ENCODE measurements at regions not wholly inside any gene's neighbourhood (a gene's known extent, or its start where the extent isn't known, plus 50 kb on each side); places are given as distances from the start of the nearest gene placed in this dataset.

DNA sequence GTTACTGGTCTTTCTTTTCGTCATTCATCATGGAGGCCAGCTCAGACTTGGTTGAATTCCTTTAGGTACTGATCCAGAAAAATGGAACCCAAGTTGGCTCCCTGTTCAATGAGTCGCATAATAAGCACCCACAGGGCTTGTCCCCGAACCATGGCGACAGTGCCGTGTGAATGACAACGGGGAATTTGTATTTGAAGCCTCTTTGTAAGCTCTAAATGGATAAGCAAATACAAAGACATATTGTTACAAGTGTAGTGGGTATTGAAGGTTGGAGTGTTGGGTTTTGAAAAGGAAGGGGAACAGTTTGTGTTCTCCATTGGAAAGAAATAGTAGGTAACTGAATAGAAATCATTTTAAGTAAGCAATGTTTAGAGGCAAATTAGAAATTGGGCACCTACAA is 288.9 kb downstream of the SLC4A3 start:
- DNase-seq (ENCODE audit: extremely low spot score) = no peak
- POLR2A ChIA-PET = no interaction called here
- TF ChIP-seq CTBP1 (IDR thresholded peaks at IDR 0.05; ENCODE audit: borderline replicate concordance) = no peak
- TF ChIP-seq TARDBP (IDR thresholded peaks at IDR 0.05) = no peak
- CTCF ChIA-PET = no interaction called here

DNA sequence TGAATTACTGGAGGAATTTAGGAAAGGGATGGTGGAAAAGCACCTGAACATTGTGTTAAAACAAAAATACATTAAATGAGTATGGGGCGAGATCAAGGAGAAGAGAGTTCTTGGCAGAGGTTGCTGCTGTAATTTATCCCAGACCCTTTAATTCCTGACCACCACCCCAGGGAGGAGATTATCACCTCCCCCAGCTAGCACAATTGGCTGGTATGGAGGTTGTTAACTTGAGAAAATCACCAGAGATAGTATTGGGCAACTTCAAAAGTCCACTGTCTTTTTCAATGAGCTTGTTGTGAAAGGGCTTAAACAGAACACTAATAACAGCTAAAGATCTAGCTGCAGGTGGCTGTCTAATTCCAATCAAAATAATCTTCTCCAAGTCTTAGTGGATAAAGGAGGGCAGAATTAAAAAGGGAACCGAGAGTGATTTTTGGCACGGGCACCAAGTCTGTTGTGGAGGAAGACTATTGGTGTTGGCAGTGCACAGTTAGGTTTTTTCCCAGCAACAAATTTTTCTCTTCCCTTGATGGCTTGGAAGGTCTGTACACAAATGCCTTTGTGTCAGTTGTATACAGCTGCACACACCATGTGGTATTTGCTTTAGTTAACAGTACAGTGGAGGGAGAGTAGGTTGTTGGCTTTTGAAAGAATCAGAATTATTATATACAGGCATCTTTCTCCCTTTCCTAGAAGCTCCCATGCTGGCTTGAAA is 289.5 kb downstream of the SLC4A3 start:
- ChIA-PET CTCF (interaction anchor here (0.5 kb wide), 1 partner anchor 809 kb away, joined by 3 read pairs; no protein-coding TSS in a partner anchor), POLR2A (no interaction called here)
- no peak for DNase-seq (ENCODE audit: extremely low spot score)
- TF ChIP-seq NFRKB (IDR thresholded peaks at IDR 0.05) (no peak), L3MBTL2 (conservative IDR thresholded peaks at IDR 0.05) (no peak), FOXK2 (IDR thresholded peaks at IDR 0.05) (no peak), LEF1 (IDR thresholded peaks at IDR 0.05; ENCODE audit: borderline replicate concordance) (no peak), ARNT (IDR thresholded peaks at IDR 0.05) (no peak), HDGF (IDR thresholded peaks at IDR 0.05; ENCODE audit: borderline replicate concordance) (no peak), ELF4 (IDR thresholded peaks at IDR 0.05) (no peak), FOXM1 (IDR thresholded peaks at IDR 0.05; ENCODE audit: borderline replicate concordance) (no peak), TARDBP (IDR thresholded peaks at IDR 0.05) (no peak), FOXA1 (IDR thresholded peaks at IDR 0.05) (no peak), SUZ12 (IDR thresholded peaks at IDR 0.05) (no peak), ZNF384 (IDR thresholded peaks at IDR 0.05) (no peak)
- TF ChIP-seq, protein P1, sequence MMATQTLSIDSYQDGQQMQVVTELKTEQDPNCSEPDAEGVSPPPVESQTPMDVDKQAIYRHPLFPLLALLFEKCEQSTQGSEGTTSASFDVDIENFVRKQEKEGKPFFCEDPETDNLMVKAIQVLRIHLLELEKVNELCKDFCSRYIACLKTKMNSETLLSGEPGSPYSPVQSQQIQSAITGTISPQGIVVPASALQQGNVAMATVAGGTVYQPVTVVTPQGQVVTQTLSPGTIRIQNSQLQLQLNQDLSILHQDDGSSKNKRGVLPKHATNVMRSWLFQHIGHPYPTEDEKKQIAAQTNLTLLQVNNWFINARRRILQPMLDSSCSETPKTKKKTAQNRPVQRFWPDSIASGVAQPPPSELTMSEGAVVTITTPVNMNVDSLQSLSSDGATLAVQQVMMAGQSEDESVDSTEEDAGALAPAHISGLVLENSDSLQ (IDR thresholded peaks at IDR 0.05) = no peak

DNA sequence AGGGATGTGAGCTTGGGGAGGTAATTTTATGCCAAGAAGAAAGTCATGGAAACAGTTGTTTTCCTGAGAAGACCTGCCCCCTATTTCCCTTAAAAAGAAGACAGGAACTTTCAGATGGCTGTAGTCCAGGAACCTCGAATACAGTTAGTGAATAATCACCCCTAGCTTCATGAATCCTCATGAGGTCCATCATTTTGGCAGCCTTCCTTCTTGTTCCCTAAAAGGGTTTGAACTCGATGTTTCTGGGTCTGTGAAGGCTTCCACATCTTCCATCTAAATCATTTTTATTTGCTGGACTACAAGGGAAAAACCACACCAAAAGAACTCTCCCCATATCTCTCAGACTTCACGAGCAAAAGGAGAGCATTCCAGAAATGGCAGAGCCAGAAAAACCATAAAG is 290.8 kb downstream of the SLC4A3 start:
- no peak for DNase-seq (ENCODE audit: extremely low spot score)
- ChIA-PET POLR2A (no interaction called here), CTCF (interaction anchor here (1.2 kb wide), 1 partner anchor 79 kb away, joined by 4 read pairs; no protein-coding TSS in a partner anchor)
- TF ChIP-seq ZNF384 (IDR thresholded peaks at IDR 0.05) (no peak), TARDBP (IDR thresholded peaks at IDR 0.05) (no peak), NFRKB (IDR thresholded peaks at IDR 0.05) (no peak), LEF1 (IDR thresholded peaks at IDR 0.05; ENCODE audit: borderline replicate concordance) (no peak), ARNT (IDR thresholded peaks at IDR 0.05) (no peak), FOXK2 (IDR thresholded peaks at IDR 0.05) (no peak), HDGF (IDR thresholded peaks at IDR 0.05; ENCODE audit: borderline replicate concordance) (no peak), L3MBTL2 (conservative IDR thresholded peaks at IDR 0.05) (no peak), FOXM1 (IDR thresholded peaks at IDR 0.05; ENCODE audit: borderline replicate concordance) (no peak), CTBP1 (IDR thresholded peaks at IDR 0.05; ENCODE audit: borderline replicate concordance) (no peak), FOXA1 (IDR thresholded peaks at IDR 0.05) (no peak), BHLHE40 (IDR thresholded peaks at IDR 0.05; ENCODE audit: borderline replicate concordance) (no peak), ELF4 (IDR thresholded peaks at IDR 0.05) (no peak), SUZ12 (IDR thresholded peaks at IDR 0.05) (no peak), SP1 (IDR thresholded peaks at IDR 0.05) (no peak)
- TF ChIP-seq, protein P1 (IDR thresholded peaks at IDR 0.05) = no peak

DNA sequence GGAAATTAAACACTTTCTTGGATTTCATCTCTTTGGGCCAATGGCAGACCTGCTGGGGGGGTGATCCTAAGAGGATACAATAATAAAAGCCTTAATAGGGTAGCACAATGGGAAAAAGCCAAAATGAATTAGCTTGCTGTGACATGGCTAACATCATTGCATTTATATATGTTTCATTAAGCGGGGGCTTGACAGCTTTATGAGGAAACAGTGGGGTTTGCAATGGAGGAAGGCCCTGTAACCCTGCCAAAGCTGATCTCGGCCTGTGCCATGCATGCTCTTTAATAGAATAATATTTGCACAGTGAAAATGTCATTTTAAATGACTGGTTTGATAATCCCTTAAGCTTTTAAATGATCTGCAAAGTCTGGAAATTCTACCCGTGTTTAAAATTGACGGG is 291.5 kb downstream of the SLC4A3 start:
- no peak for TF ChIP-seq ELF4 (IDR thresholded peaks at IDR 0.05)
- TF ChIP-seq, protein P1 (IDR thresholded peaks at IDR 0.05) = no peak
- TF ChIP-seq ARNT (IDR thresholded peaks at IDR 0.05) = no peak
- no peak for TF ChIP-seq FOXM1 (IDR thresholded peaks at IDR 0.05; ENCODE audit: borderline replicate concordance)
- TF ChIP-seq ZNF384 (IDR thresholded peaks at IDR 0.05) = no peak
- TF ChIP-seq SUZ12 (IDR thresholded peaks at IDR 0.05) = no peak
- no peak for DNase-seq (ENCODE audit: extremely low spot score)
- ChIA-PET CTCF (interaction anchor here (0.6 to 1.2 kb wide), 2 partner anchors 78 to 840 kb away, joined by 4 to 5 read pairs; no protein-coding TSS in a partner anchor), POLR2A (no interaction called here)

DNA sequence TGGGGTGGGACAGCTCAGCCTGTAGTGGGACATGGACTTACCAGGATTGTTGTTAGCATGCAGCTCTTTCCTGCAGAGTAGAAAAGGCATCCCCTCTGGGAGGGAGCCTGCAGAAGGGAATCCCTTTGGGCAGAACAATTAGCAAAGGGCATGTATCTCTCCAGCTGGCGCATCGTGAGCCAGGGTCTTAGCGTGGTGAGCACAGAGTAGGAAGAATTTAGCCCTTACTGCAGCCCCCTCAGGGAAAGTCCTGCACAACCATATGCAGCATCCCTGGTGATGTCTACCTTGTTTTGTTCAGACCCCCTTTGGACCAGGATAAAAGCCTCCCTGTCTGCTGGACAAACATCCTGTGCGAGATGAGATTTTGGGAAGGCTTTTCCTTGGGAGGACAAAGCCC is 292.1 kb downstream of the SLC4A3 start:
- DNase-seq (ENCODE audit: extremely low spot score) = no peak
- ChIA-PET CTCF (no interaction called here), POLR2A (no interaction called here)
- TF ChIP-seq FOXA1 (IDR thresholded peaks at IDR 0.05) = no peak
- TF ChIP-seq NFRKB (IDR thresholded peaks at IDR 0.05) = no peak
- no peak for TF ChIP-seq ZNF384 (IDR thresholded peaks at IDR 0.05)

DNA sequence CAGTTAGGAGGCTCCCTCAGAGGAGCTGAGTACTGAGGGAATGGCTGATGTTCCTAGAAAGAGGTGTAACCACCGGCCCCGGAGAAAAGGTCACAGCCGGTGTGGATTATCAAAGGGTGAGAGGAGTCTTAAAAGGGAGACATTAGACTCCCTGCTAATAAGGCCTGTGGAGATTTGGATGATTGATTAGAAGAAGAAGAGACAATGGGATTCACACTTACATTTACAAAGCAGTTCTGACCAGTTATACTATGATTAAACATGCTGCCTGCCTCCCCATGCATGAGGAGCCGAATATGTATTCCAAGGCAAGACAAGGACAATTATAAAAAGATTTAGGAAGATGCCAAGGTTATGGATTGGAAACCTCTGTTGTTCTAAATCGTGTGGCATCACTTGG is 302.4 kb downstream of the SLC4A3 start:
- DNase-seq (ENCODE audit: extremely low spot score) = no peak
- CTCF ChIA-PET = no interaction called here
- TF ChIP-seq TARDBP (IDR thresholded peaks at IDR 0.05) (no peak), L3MBTL2 (conservative IDR thresholded peaks at IDR 0.05) (no peak), ZNF384 (IDR thresholded peaks at IDR 0.05) (no peak), ARNT (IDR thresholded peaks at IDR 0.05) (no peak), SP1 (IDR thresholded peaks at IDR 0.05) (no peak), BHLHE40 (IDR thresholded peaks at IDR 0.05; ENCODE audit: borderline replicate concordance) (no peak), SUZ12 (IDR thresholded peaks at IDR 0.05) (no peak), HDGF (IDR thresholded peaks at IDR 0.05; ENCODE audit: borderline replicate concordance) (no peak), FOXA1 (IDR thresholded peaks at IDR 0.05) (no peak), LEF1 (IDR thresholded peaks at IDR 0.05; ENCODE audit: borderline replicate concordance) (no peak), FOXK2 (IDR thresholded peaks at IDR 0.05) (no peak), CTBP1 (IDR thresholded peaks at IDR 0.05; ENCODE audit: borderline replicate concordance) (no peak), FOXM1 (IDR thresholded peaks at IDR 0.05; ENCODE audit: borderline replicate concordance) (no peak)
- TF ChIP-seq, protein P1 (IDR thresholded peaks at IDR 0.05) = no peak
- POLR2A ChIA-PET = no interaction called here

Data from HEK293T (cell line).